Glutamatergic neuron (in vitro differentiated cells): ENCODE measurements at regions not wholly inside any gene's neighbourhood (a gene's known extent, or its start where the extent isn't known, plus 50 kb on each side); places are given as distances from the start of the nearest gene placed in this dataset.

Experiments
- DNase-seq: peaks from one replicate; pipeline ENCODE4 v3.0.0; 2022
- H3K27ac Mint-ChIP-seq: one replicate; pipeline ENCODE4 v1.8.0; 2020; ENCODE audit warnings: mild to moderate bottlenecking, mixed read lengths, inconsistent platforms; ENCODE audit not compliant: unreplicated experiment
- H3K27me3 Mint-ChIP-seq: one replicate; pipeline ENCODE4 v1.8.0; 2020; ENCODE audit warnings: mild to moderate bottlenecking, moderate library complexity, mixed read lengths, inconsistent platforms; ENCODE audit not compliant: unreplicated experiment
- H3K36me3 Mint-ChIP-seq: one replicate; pipeline ENCODE4 v1.8.0; 2020; ENCODE audit warnings: mild to moderate bottlenecking, mixed read lengths, inconsistent platforms; ENCODE audit not compliant: unreplicated experiment
- H3K4me1 Mint-ChIP-seq: one replicate; pipeline ENCODE4 v1.8.0; 2020; ENCODE audit warnings: mild to moderate bottlenecking, low read depth, mixed read lengths, inconsistent platforms; ENCODE audit not compliant: unreplicated experiment
- H3K4me3 Mint-ChIP-seq: one replicate; pipeline ENCODE4 v1.8.0; 2020; ENCODE audit warnings: mild to moderate bottlenecking, mixed read lengths, inconsistent platforms; ENCODE audit not compliant: unreplicated experiment
- H3K9me3 Mint-ChIP-seq: one replicate; pipeline ENCODE4 v1.8.0; 2020; ENCODE audit warnings: mild to moderate bottlenecking, moderate library complexity, mixed read lengths, inconsistent platforms; ENCODE audit not compliant: unreplicated experiment
- CTCF ChIP-seq: fragments of 200-600 bp; sonication (generic); IDR thresholded peaks from one replicate; pipeline ENCODE4 v1.5.0; 2021; ENCODE audit not compliant: partially characterized antibody, unreplicated experiment

- peaks cover 2% of the 10 kb centered on the region for H3K27me3 Mint-ChIP-seq
- peaks cover 1% of the 10 kb centered on the region for H3K9me3 Mint-ChIP-seq
- no peak for DNase-seq
- no peaks in the 10 kb centered on the region for H3K4me1 Mint-ChIP-seq
- no peaks in the 10 kb centered on the region for H3K36me3 Mint-ChIP-seq
- no peak for TF ChIP-seq CTCF
- H3K4me3 Mint-ChIP-seq: no peak overlapping the region
- H3K27ac Mint-ChIP-seq: no peak overlapping the region
These were observed 516.6 kb upstream of the C16orf82 start for GRCh38 chr16:26550111-26550610.

GRCh38 chr16:26554030-26554429 is 512.7 kb upstream of the C16orf82 start:
- no peaks in the 10 kb centered on the region for H3K27me3 Mint-ChIP-seq
- H3K4me3 Mint-ChIP-seq: no peak overlapping the region
- H3K9me3 Mint-ChIP-seq: peaks cover 1% of the 10 kb centered on the region
- H3K27ac Mint-ChIP-seq: no peak overlapping the region
- no peaks in the 10 kb centered on the region for H3K4me1 Mint-ChIP-seq
- no peaks in the 10 kb centered on the region for H3K36me3 Mint-ChIP-seq
- no peak for TF ChIP-seq CTCF
- DNase-seq: no peak

- Mint-ChIP-seq H3K36me3 (no peaks in the 10 kb centered on the region), H3K27ac (no peak overlapping the region), H3K4me3 (no peak overlapping the region), H3K4me1 (no peaks in the 10 kb centered on the region), H3K27me3 (peaks cover 4% of the 10 kb centered on the region), H3K9me3 (peaks cover 2% of the 10 kb centered on the region)
- no peak for DNase-seq
- no peak for TF ChIP-seq CTCF
These were observed 505.4 kb upstream of the C16orf82 start for GRCh38 chr16:26561303-26561702.

GRCh38 chr16:26563018-26563417 is 503.7 kb upstream of the C16orf82 start:
- no peak for TF ChIP-seq CTCF
- no peak overlapping the region for H3K27ac Mint-ChIP-seq
- no peaks in the 10 kb centered on the region for H3K4me1 Mint-ChIP-seq
- no peak overlapping the region for H3K4me3 Mint-ChIP-seq
- H3K36me3 Mint-ChIP-seq: no peaks in the 10 kb centered on the region
- peaks cover 2% of the 10 kb centered on the region for H3K9me3 Mint-ChIP-seq
- no peak for DNase-seq
- H3K27me3 Mint-ChIP-seq: peaks cover 4% of the 10 kb centered on the region

GRCh38 chr16:26567356-26567755 is 499.4 kb upstream of the C16orf82 start:
- Mint-ChIP-seq H3K36me3 (no peaks in the 10 kb centered on the region), H3K4me1 (no peaks in the 10 kb centered on the region)

More at GRCh38 chr16:26567356-26567755, 499.4 kb upstream of the C16orf82 start:
- TF ChIP-seq CTCF: no peak
- Mint-ChIP-seq H3K4me3 (no peak overlapping the region), H3K27me3 (peaks cover 3% of the 10 kb centered on the region), H3K9me3 (peaks cover 2% of the 10 kb centered on the region), H3K27ac (no peak overlapping the region)
- DNase-seq: no peak
